Smooth muscle cell (in vitro differentiated cells): ENCODE measurements at regions not wholly inside any gene's neighbourhood (a gene's known extent, or its start where the extent isn't known, plus 50 kb on each side); places are given as distances from the start of the nearest gene placed in this dataset.

Experiments used
- DNase-seq: peaks from one replicate; lab custom pipeline; 2025; ENCODE audit not compliant: unreplicated experiment; lab: John Stamatoyannopoulos, UW
- H2AFZ ChIP-seq: fragments of 200-600 bp; sonication (generic); 2 replicates; pipeline ENCODE4 v1.6.0; 2016; ENCODE audit warnings: antibody characterized with exemption, low read depth, mild to moderate bottlenecking
- H3F3A ChIP-seq: fragments of 200-600 bp; sonication (generic); 2 replicates; pipeline ENCODE4 v1.6.0; 2017; ENCODE audit warnings: antibody characterized with exemption, low read depth
- H3K27ac ChIP-seq: fragments of 200-600 bp; sonication (generic); 2 replicates; pipeline ENCODE4 v1.5.1; 2016; ENCODE audit warnings: low read depth, mild to moderate bottlenecking
- H3K27me3 ChIP-seq: fragments of 200-600 bp; sonication (generic); 2 replicates; pipeline ENCODE4 v1.6.1; 2016; ENCODE audit warnings: low read depth, mild to moderate bottlenecking
- H3K36me3 ChIP-seq: fragments of 200-600 bp; sonication (generic); 2 replicates; pipeline ENCODE4 v1.5.1; 2016; ENCODE audit warnings: low read depth
- H3K4me1 ChIP-seq: fragments of 200-600 bp; sonication (generic); 2 replicates; pipeline ENCODE4 v1.5.1; 2016; ENCODE audit warnings: low read depth
- H3K4me2 ChIP-seq: fragments of 200-600 bp; sonication (generic); 2 replicates; pipeline ENCODE4 v1.6.0; 2016; ENCODE audit warnings: mild to moderate bottlenecking
- H3K4me3 ChIP-seq: fragments of 200-600 bp; sonication (generic); 2 replicates; pipeline ENCODE4 v1.5.1; 2016; ENCODE audit warnings: mild to moderate bottlenecking
- H3K79me2 ChIP-seq: fragments of 200-600 bp; sonication (generic); 2 replicates; pipeline ENCODE4 v1.6.0; 2016; ENCODE audit warnings: low read depth, mild to moderate bottlenecking
- H3K9ac ChIP-seq: fragments of 200-600 bp; sonication (generic); 2 replicates; pipeline ENCODE4 v1.6.0; 2016; ENCODE audit warnings: low read depth
- H3K9me3 ChIP-seq: fragments of 200-600 bp; sonication (generic); replicated peaks from 2 replicates; pipeline ENCODE4 v1.5.1; 2016; ENCODE audit warnings: low read depth
- H4K20me1 ChIP-seq: fragments of 200-600 bp; sonication (generic); 2 replicates; pipeline ENCODE4 v1.6.0; 2016; ENCODE audit warnings: low read depth
- WGBS: methylation state at CpG from one replicate; pipeline ENCODE4 v1.1.7; 2016; ENCODE audit warnings: low lambda C conversion rate; 5-methylcytosine and 5-hydroxymethylcytosine counted together
- TF ChIP-seq, protein P1 (sequence below): fragments of 200-600 bp; sonication (generic); IDR thresholded peaks from 2 replicates; pipeline ENCODE4 v1.5.1; 2017; ENCODE audit warnings: borderline replicate concordance, mild to moderate bottlenecking, antibody characterized with exemption; ENCODE audit not compliant: insufficient read depth, poor library complexity, severe bottlenecking

DNA sequence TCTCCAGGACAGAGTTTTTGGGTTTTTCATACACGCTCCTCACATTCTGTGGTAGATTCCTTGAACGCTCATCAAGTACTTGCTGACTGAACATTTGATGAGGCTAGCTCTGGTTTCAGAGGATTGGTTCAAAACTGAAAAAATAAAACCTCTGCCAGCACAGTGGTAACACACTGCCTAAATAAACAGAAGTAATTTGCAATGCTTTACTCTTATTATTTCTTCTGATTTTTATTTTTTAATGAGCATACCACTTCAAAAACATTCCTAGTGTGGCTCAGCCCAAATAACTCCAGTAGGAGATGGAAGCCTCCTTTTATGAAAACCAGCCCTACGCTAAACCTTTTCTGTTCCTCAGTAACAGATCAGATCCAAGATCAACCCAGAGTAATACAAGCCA lies 72.0 kb upstream of the INTU start:
- Histone ChIP-seq H3K4me2 (no peak overlapping the region), H4K20me1 (no peaks in the 10 kb centered on the region), H3K27ac (no peak overlapping the region), H3K9me3 (no peaks in the 10 kb centered on the region), H3K9ac (no peak overlapping the region), H3K79me2 (no peaks in the 10 kb centered on the region), H3K27me3 (no peaks in the 10 kb centered on the region), H3K36me3 (no peaks in the 10 kb centered on the region), H3F3A (no peaks in the 10 kb centered on the region), H2AFZ (no peak overlapping the region), H3K4me3 (no peak overlapping the region), H3K4me1 (no peaks in the 10 kb centered on the region)
- WGBS: 90% methylated on average over 3 of the region's 3 CpGs
- TF ChIP-seq, protein P1, sequence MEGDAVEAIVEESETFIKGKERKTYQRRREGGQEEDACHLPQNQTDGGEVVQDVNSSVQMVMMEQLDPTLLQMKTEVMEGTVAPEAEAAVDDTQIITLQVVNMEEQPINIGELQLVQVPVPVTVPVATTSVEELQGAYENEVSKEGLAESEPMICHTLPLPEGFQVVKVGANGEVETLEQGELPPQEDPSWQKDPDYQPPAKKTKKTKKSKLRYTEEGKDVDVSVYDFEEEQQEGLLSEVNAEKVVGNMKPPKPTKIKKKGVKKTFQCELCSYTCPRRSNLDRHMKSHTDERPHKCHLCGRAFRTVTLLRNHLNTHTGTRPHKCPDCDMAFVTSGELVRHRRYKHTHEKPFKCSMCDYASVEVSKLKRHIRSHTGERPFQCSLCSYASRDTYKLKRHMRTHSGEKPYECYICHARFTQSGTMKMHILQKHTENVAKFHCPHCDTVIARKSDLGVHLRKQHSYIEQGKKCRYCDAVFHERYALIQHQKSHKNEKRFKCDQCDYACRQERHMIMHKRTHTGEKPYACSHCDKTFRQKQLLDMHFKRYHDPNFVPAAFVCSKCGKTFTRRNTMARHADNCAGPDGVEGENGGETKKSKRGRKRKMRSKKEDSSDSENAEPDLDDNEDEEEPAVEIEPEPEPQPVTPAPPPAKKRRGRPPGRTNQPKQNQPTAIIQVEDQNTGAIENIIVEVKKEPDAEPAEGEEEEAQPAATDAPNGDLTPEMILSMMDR: no peak
- no peak for DNase-seq

DNA sequence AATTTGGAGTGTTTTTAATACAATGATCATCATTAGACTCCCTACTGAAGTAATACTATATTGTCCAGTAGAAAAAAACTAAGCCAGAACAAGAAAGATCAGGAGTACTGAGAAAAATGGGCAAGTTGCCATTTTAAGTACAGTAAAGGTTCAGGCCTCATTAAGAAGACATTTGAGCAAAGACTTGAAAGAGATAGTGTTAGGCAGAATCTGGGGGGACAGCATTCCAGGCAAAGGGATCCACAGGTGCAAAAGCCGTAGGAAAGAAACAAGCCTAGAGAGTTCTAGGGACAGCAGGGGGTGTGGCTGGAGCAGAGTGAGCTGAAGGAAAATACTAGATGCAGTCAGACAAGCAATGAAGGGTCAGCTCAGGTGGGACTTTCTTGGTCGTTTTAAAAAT lies 58.1 kb upstream of the INTU start:
- no peaks in the 10 kb centered on the region for H3K79me2 ChIP-seq
- TF ChIP-seq, protein P1: no peak
- H3K9me3 ChIP-seq: no peaks in the 10 kb centered on the region
- no peak for DNase-seq
- no peak overlapping the region for H3K9ac ChIP-seq
- no peak overlapping the region for H3K4me3 ChIP-seq
- H3K27me3 ChIP-seq: no peaks in the 10 kb centered on the region
- H3K4me1 ChIP-seq: no peaks in the 10 kb centered on the region
- 48% methylated on average over 2 of the region's 2 CpGs for WGBS
- no peak overlapping the region for H2AFZ ChIP-seq
- H3K36me3 ChIP-seq: no peaks in the 10 kb centered on the region
- H3K4me2 ChIP-seq: no peak overlapping the region
- H4K20me1 ChIP-seq: no peaks in the 10 kb centered on the region
- H3F3A ChIP-seq: no peaks in the 10 kb centered on the region
- no peak overlapping the region for H3K27ac ChIP-seq

DNA sequence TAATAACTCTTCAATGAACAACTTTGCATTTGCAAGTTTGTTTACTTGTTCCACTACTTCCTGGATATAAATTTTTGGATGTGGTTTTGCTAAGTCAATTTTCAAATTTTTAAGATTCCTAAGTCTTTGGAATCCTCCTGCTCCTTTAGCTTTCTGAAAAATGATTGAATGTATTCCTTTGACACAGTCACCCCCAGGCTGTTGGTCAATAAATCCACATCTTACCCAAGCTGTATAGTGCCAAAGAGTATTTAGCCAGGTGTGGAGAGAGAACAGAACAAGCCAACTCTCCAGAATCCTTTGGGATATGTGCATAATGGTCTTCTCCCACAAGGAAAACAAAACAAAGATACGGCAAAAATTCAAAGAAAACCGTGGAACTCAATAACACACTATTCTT lies 56.9 kb upstream of the INTU start:
- Histone ChIP-seq H3F3A (no peaks in the 10 kb centered on the region), H3K4me1 (no peaks in the 10 kb centered on the region), H3K4me2 (no peak overlapping the region), H3K27me3 (no peaks in the 10 kb centered on the region), H3K79me2 (no peaks in the 10 kb centered on the region), H3K27ac (no peak overlapping the region), H3K9me3 (no peaks in the 10 kb centered on the region), H2AFZ (no peak overlapping the region), H3K9ac (no peak overlapping the region), H3K36me3 (no peaks in the 10 kb centered on the region), H4K20me1 (no peaks in the 10 kb centered on the region), H3K4me3 (no peak overlapping the region)
- DNase-seq: no peak
- TF ChIP-seq, protein P1: no peak
- 84% methylated on average over 2 of the region's 2 CpGs for WGBS

DNA sequence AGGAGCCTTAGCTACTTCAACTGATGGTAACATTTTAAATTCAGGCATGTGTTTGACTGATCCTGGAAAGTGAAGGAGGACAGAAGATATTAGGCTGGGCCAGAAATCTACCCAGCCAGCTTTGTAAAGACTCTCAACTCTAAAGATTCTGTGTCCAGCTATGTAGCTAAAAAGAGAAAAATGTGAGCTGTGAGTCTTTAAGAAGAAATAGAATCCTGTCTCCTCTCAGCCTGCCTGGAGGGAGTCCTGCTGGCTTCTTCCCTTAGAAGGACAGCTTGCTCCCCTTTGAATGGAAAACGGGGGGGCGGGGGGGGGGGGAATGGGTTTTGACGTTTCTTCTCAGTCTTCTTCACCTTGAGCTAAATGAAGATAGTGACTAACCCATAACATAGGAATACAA lies 54.3 kb upstream of the INTU start:
- Histone ChIP-seq H3F3A (no peaks in the 10 kb centered on the region), H3K9ac (no peak overlapping the region), H3K36me3 (no peaks in the 10 kb centered on the region), H3K79me2 (no peaks in the 10 kb centered on the region), H3K4me1 (no peaks in the 10 kb centered on the region), H3K9me3 (no peaks in the 10 kb centered on the region), H4K20me1 (no peaks in the 10 kb centered on the region), H3K27me3 (no peaks in the 10 kb centered on the region), H3K4me2 (no peak overlapping the region), H2AFZ (no peak overlapping the region), H3K4me3 (no peak overlapping the region), H3K27ac (no peak overlapping the region)
- no peak for DNase-seq
- TF ChIP-seq, protein P1: no peak
- 85% methylated on average over 3 of the region's 3 CpGs for WGBS
